BE2C (cell line): ENCODE measurements at regions not wholly inside any gene's neighbourhood (a gene's known extent, or its start where the extent isn't known, plus 50 kb on each side); places are given as distances from the start of the nearest gene placed in this dataset.

Source experiments
- DNase-seq: peaks from one replicate; pipeline ENCODE4 v3.0.0-alpha.2; 2020
- H3K27me3 ChIP-seq: fragments of 250-450 bp; sonication (Bioruptor Pico); 2 replicates; pipeline ENCODE4 v1.5.1; 2020; ENCODE audit warnings: mild to moderate bottlenecking
- H3K36me3 ChIP-seq: fragments of 250-450 bp; sonication (Bioruptor Pico); 2 replicates; pipeline ENCODE4 v1.5.1; 2020; ENCODE audit warnings: mild to moderate bottlenecking
- H3K4me1 ChIP-seq: fragments of 250-450 bp; sonication (Bioruptor Pico); 2 replicates; pipeline ENCODE4 v1.5.1; 2020
- H3K4me3 ChIP-seq: 2 replicates; pipeline ENCODE4 v1.5.1; 2011; ENCODE audit warnings: low read depth, low read length
- H3K9me3 ChIP-seq: fragments of 250-450 bp; sonication (Bioruptor Pico); 2 replicates; pipeline ENCODE4 v1.5.1; 2020
- CTCF ChIP-seq: IDR thresholded peaks from 2 replicates; pipeline ENCODE4 v1.5.1; 2012; ENCODE audit warnings: mild to moderate bottlenecking, low read depth, low read length

DNA sequence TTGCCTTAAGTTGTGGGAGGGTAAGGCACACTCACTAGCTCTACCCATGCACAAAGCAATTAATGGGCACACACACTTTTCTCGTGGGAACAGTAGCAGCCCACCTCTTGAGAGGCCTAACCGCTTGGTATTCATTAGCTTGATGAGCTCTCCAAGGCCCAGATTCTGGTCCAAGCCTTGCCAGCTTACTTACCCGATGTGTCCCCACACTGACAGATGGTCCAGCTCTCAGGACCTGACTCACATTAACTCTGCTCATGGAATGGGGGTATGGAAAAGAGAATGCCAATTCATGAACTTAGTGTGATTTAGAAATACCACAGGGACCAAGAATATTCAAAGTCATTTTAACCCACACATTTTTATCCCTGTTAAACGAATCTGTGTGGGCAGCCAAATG is 106.8 kb upstream of the CACHD1 start:
- no peaks in the 10 kb centered on the region for H3K9me3 ChIP-seq
- no peaks in the 10 kb centered on the region for H3K36me3 ChIP-seq
- H3K27me3 ChIP-seq = no peaks in the 10 kb centered on the region
- no peaks in the 10 kb centered on the region for H3K4me1 ChIP-seq
- no peak for TF ChIP-seq CTCF
- DNase-seq = no peak
- H3K4me3 ChIP-seq = no peak overlapping the region

GRCh38 chr1:64363616-64364015 is 106.3 kb upstream of the CACHD1 start:
- DNase-seq = no peak
- H3K9me3 ChIP-seq = no peaks in the 10 kb centered on the region
- no peaks in the 10 kb centered on the region for H3K27me3 ChIP-seq
- H3K36me3 ChIP-seq = no peaks in the 10 kb centered on the region
- no peak overlapping the region for H3K4me3 ChIP-seq
- no peak for TF ChIP-seq CTCF
- no peaks in the 10 kb centered on the region for H3K4me1 ChIP-seq

GRCh38 chr1:64366821-64367220 is 103.1 kb upstream of the CACHD1 start:
- no peaks in the 10 kb centered on the region for H3K36me3 ChIP-seq
- H3K4me1 ChIP-seq = no peaks in the 10 kb centered on the region
- no peak for TF ChIP-seq CTCF
- no peak for DNase-seq
- no peaks in the 10 kb centered on the region for H3K27me3 ChIP-seq
- H3K4me3 ChIP-seq = no peak overlapping the region
- H3K9me3 ChIP-seq = no peaks in the 10 kb centered on the region

- no peak for DNase-seq
- H3K4me1 ChIP-seq = no peaks in the 10 kb centered on the region
- no peaks in the 10 kb centered on the region for H3K9me3 ChIP-seq
- TF ChIP-seq CTCF = no peak
- H3K27me3 ChIP-seq = no peaks in the 10 kb centered on the region
- no peaks in the 10 kb centered on the region for H3K36me3 ChIP-seq
- no peak overlapping the region for H3K4me3 ChIP-seq
Measured at GRCh38 chr1:64368344-64368743, 101.6 kb upstream of the CACHD1 start.

DNA sequence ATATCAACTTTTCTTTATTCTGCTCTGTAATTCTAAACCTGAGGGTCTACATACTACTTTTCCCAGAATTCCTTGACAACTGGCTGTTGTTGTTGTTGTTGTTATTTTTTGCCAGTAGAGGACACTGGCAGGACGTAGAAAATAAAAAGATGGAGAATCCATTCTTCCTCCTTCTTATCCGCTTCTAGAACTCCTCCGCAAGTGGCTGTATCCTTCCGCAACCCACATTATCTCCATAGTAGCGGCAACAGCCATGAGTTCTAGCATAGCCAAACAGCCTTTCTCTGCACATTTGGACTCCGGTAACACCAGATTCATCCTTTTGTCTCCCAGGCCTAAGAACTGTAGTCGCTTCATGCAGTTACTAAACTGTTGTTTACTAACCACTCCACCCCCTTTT is 91.1 kb upstream of the CACHD1 start:
- Histone ChIP-seq H3K27me3 (no peaks in the 10 kb centered on the region), H3K9me3 (no peaks in the 10 kb centered on the region), H3K4me1 (no peaks in the 10 kb centered on the region), H3K36me3 (no peaks in the 10 kb centered on the region), H3K4me3 (no peak overlapping the region)
- TF ChIP-seq CTCF = peak; percentile 51
- DNase-seq = no peak

GRCh38 chr1:64387389-64388285 is 82.3 kb upstream of the CACHD1 start:
- no peak for DNase-seq
- Histone ChIP-seq H3K27me3 (no peaks in the 10 kb centered on the region), H3K36me3 (no peaks in the 10 kb centered on the region), H3K4me1 (no peaks in the 10 kb centered on the region), H3K4me3 (no peak overlapping the region), H3K9me3 (no peaks in the 10 kb centered on the region)
- no peak for TF ChIP-seq CTCF
